NCI-H345 (cell line): ENCODE measurements at regions not wholly inside any gene's neighbourhood (a gene's known extent, or its start where the extent isn't known, plus 50 kb on each side); places are given as distances from the start of the nearest gene placed in this dataset.
A peak's percentile ranks its signal among the peaks of the same experiment; 100 is the strongest.

ENCODE experiments used
- DNase-seq: peaks from one replicate; lab custom pipeline; 2025; lab: John Stamatoyannopoulos, UW

GRCh38 chr4:138925495-138925894 lies 90.1 kb upstream of the NOCT start:
- DNase-seq: no peak

GRCh38 chr4:138919094-138919936 lies 96.3 kb upstream of the NOCT start:
- peak; percentile 84 for DNase-seq

GRCh38 chr4:138918169-138918869 lies 97.3 kb upstream of the NOCT start:
- peak; percentile 60 for DNase-seq

GRCh38 chr4:138916763-138917162 lies 98.8 kb upstream of the NOCT start:
- DNase-seq: no peak

GRCh38 chr4:138915756-138916155 lies 99.8 kb upstream of the NOCT start:
- DNase-seq: no peak

GRCh38 chr4:138912704-138913340 lies 102.8 kb upstream of the NOCT start:
- no peak for DNase-seq

- DNase-seq: peak; percentile 74
Observed at GRCh38 chr4:138911909-138912703, 103.5 kb upstream of the NOCT start.

- DNase-seq: peak; percentile 93
Observed at GRCh38 chr4:138910914-138911336, 104.7 kb upstream of the NOCT start.

- peak; percentile 60 for DNase-seq
Observed at GRCh38 chr4:138910195-138910913, 105.2 kb upstream of the NOCT start.

GRCh38 chr4:138909587-138909986 lies 106.0 kb upstream of the NOCT start:
- DNase-seq: no peak

GRCh38 chr4:138908134-138908533 lies 107.4 kb upstream of the NOCT start:
- no peak for DNase-seq

- DNase-seq: no peak
Observed at GRCh38 chr4:138907174-138907573, 108.4 kb upstream of the NOCT start.

GRCh38 chr4:138904793-138905192 lies 110.8 kb upstream of the NOCT start:
- no peak for DNase-seq

- no peak for DNase-seq
Observed at GRCh38 chr4:138903185-138903584, 112.4 kb upstream of the NOCT start.

GRCh38 chr4:138902705-138903104 lies 112.9 kb upstream of the NOCT start:
- DNase-seq: no peak

GRCh38 chr4:138901177-138901576 lies 114.4 kb upstream of the NOCT start:
- no peak for DNase-seq

- no peak for DNase-seq
Observed at GRCh38 chr4:138899999-138900398, 115.6 kb upstream of the NOCT start.

- peak; percentile 58 for DNase-seq
Observed at GRCh38 chr4:138898282-138898681, 117.3 kb upstream of the NOCT start.

GRCh38 chr4:138897811-138898226 lies 117.8 kb upstream of the NOCT start:
- peak; percentile 22 for DNase-seq

- DNase-seq: no peak
Observed at GRCh38 chr4:138894709-138895108, 120.9 kb upstream of the NOCT start.

- no peak for DNase-seq
Observed at GRCh38 chr4:138894011-138894410, 121.6 kb upstream of the NOCT start.
